HepG2 (cell line): ENCODE measurements at regions not wholly inside any gene's neighbourhood (a gene's known extent, or its start where the extent isn't known, plus 50 kb on each side); places are given as distances from the start of the nearest gene placed in this dataset.

ENCODE experiments used
- ATAC-seq: fragments of 200-7000 bp; cut with Tn5 transposase; 3 replicates; pipeline ENCODE4 v1.9.1; 2020; ENCODE audit warnings: mild to moderate bottlenecking, moderate library complexity
- BruUV-seq: library from RNA; stranded (reverse); fragments of 400-500 nt; replicated peaks from 2 replicates; lab custom pipeline; 2021; lab: Mats Ljungman, UMichigan
- CTCF ChIA-PET: fragments of 300-600 bp; formaldehyde crosslinking; extraction: SDS; loops from one replicate; lab custom pipeline; 2021; ENCODE audit warnings: low total read pairs, inconsistent platforms, low intra/inter-chr PET ratio; lab: Yijun Ruan, JAX
- POLR2A ChIA-PET: fragments of 350-600 bp; sonication (Branson Sonifier 250); formaldehyde crosslinking; loops from one replicate; lab custom pipeline; 2020; ENCODE audit warnings: antibody characterized with exemption, inconsistent platforms; lab: Yijun Ruan, JAX
- DNase-seq: peaks from one replicate; pipeline ENCODE4 v3.0.0-alpha.2; 2015; ENCODE audit warnings: low spot score
- FAIRE-seq: peaks from 3 replicates; lab custom pipeline; 2011; peaks lifted over from hg19 to GRCh38; lab: Jason Lieb, UNC
- H2AFZ ChIP-seq: one replicate; pipeline ENCODE4 v1.6.1; 2011; ENCODE audit warnings: low read length, inconsistent platforms
- H3K27ac ChIP-seq: fragments of 300-600 bp; 3 replicates; pipeline ENCODE4 v1.8.0; 2011; ENCODE audit warnings: mixed run types, mild to moderate bottlenecking, mixed read lengths, low read length, inconsistent platforms; ENCODE audit not compliant: insufficient read depth; ENCODE audit errors: extremely low read length
- H3K27me3 ChIP-seq, 2 experiments: fragments of 200-600 bp in 1 of 2; 2 replicates in 1 of 2; 3 replicates in 1 of 2; pipeline versions ENCODE4 v1.6.0 to v1.8.0; 2011; ENCODE audit warnings: low read length in 2 of 2, mild to moderate bottlenecking in 2 of 2, moderate library complexity in 2 of 2, inconsistent platforms in 1 of 2; ENCODE audit not compliant: insufficient read depth in 2 of 2, control insufficient read depth in 1 of 2
- H3K36me3 ChIP-seq, 2 experiments: fragments of 200-600 bp in 1 of 2; replicated peaks in 1 of 2; 2 replicates in 1 of 2; 3 replicates in 1 of 2; pipeline versions ENCODE4 v1.5.1 to v1.8.0; 2011; ENCODE audit warnings: low read length in 2 of 2, inconsistent platforms in 1 of 2; ENCODE audit not compliant: insufficient read depth in 2 of 2, control insufficient read depth in 1 of 2
- H3K4me1 ChIP-seq: 2 replicates; pipeline ENCODE4 v1.5.1; 2012; ENCODE audit warnings: low read length, inconsistent platforms; ENCODE audit not compliant: insufficient read depth
- H3K4me2 ChIP-seq: 2 replicates; pipeline ENCODE4 v1.6.0; 2011; ENCODE audit warnings: low read depth, low read length, inconsistent platforms
- H3K4me3 ChIP-seq, 3 experiments: fragments of 200-600 bp in 1 of 3; sonication (generic), shearing (Covaris generic) in 1 of 3; replicated peaks in 1 of 3; 2 replicates each; pipeline ENCODE4 v1.5.1; 2011 to 2016; ENCODE audit warnings: low read length in 3 of 3, inconsistent platforms in 2 of 3, low read depth in 2 of 3, mild to moderate bottlenecking in 2 of 3, control low read depth in 1 of 3, mixed read lengths in 1 of 3; ENCODE audit not compliant: insufficient read depth in 1 of 3
- H3K79me2 ChIP-seq: one replicate; pipeline ENCODE4 v1.6.1; 2011; ENCODE audit warnings: low read length, inconsistent platforms; ENCODE audit not compliant: insufficient read depth
- H3K9ac ChIP-seq: 2 replicates; pipeline ENCODE4 v1.6.0; 2011; ENCODE audit warnings: mild to moderate bottlenecking, low read depth, low read length, inconsistent platforms; ENCODE audit not compliant: insufficient read depth
- H3K9me3 ChIP-seq: 2 replicates; pipeline ENCODE4 v1.5.1; 2012; ENCODE audit warnings: mild to moderate bottlenecking, low read length
- H4K20me1 ChIP-seq: 2 replicates; pipeline ENCODE4 v1.6.0; 2011; ENCODE audit warnings: inconsistent platforms, mild to moderate bottlenecking, low read length, moderate library complexity; ENCODE audit not compliant: insufficient read depth
- ADNP ChIP-seq: sonication (generic); formaldehyde crosslinking; IDR thresholded peaks from 2 replicates; pipeline ENCODE4 v1.4.0; 2020; ENCODE audit warnings: missing genetic modification reagents
- ATF4 ChIP-seq, 2 experiments: fragments of 450-650 bp in 1 of 2; sonication (generic) in 1 of 2; formaldehyde crosslinking; IDR thresholded peaks; 2 replicates each; pipeline versions ENCODE4 v1.5.0 to v1.8.0; 2020 to 2022; ENCODE audit warnings: mild to moderate bottlenecking in 1 of 2, missing genetic modification reagents in 1 of 2
- CEBPB ChIP-seq: IDR thresholded peaks from 2 replicates; pipeline ENCODE4 v1.6.1; 2011; ENCODE audit warnings: low read depth, low read length, improper control_type of control experiment, borderline replicate concordance
- MEIS2 ChIP-seq: sonication (generic); formaldehyde crosslinking; IDR thresholded peaks from 2 replicates; pipeline ENCODE4 v1.9.0; 2021; ENCODE audit warnings: mild to moderate bottlenecking, missing genetic modification reagents
- MIER3 ChIP-seq: IDR thresholded peaks from 2 replicates; pipeline ENCODE4 v1.6.1; 2016; ENCODE audit warnings: missing compliant biosample characterization, borderline replicate concordance
- RNF2 ChIP-seq: fragments of 450-650 bp; conservative IDR thresholded peaks from 2 replicates; pipeline ENCODE4 v1.6.1; 2016; ENCODE audit warnings: low read depth
- SIX4 ChIP-seq: sonication (generic); formaldehyde crosslinking; IDR thresholded peaks from 2 replicates; pipeline ENCODE4 v1.4.0; 2020; ENCODE audit warnings: missing genetic modification reagents
- SSRP1 ChIP-seq: IDR thresholded peaks from 2 replicates; pipeline ENCODE4 v1.6.1; 2016; ENCODE audit warnings: control low read depth
- THRA ChIP-seq: sonication (generic); formaldehyde crosslinking; IDR thresholded peaks from 2 replicates; pipeline ENCODE4 v1.4.0; 2020; ENCODE audit warnings: missing genetic modification reagents, borderline replicate concordance
- YY1 ChIP-seq: IDR thresholded peaks from 2 replicates; pipeline ENCODE4 v1.6.1; 2011; ENCODE audit warnings: low read length, low read depth, moderate library complexity, mild to moderate bottlenecking; ENCODE audit not compliant: insufficient read depth, insufficient replicate concordance
- ZNF281 ChIP-seq: sonication (generic); formaldehyde crosslinking; IDR thresholded peaks from 2 replicates; pipeline ENCODE4 v1.4.0; 2020; ENCODE audit warnings: missing genetic modification reagents, borderline replicate concordance
- ZNF83 ChIP-seq: sonication (generic); formaldehyde crosslinking; IDR thresholded peaks from 2 replicates; pipeline ENCODE4 v1.4.0; 2020; ENCODE audit warnings: missing genetic modification reagents, mild to moderate bottlenecking, borderline replicate concordance
- WGBS: methylation state at CpG from one replicate; pipeline ENCODE4 v1.1.6; 2017; ENCODE audit warnings: low lambda C conversion rate; 5-methylcytosine and 5-hydroxymethylcytosine counted together
- in situ Hi-C: cut with HindIII; loops from 2 replicates; pipeline ENCODE4 v1.10.0; 2017; ENCODE audit warnings: low pct_unique_long_range_greater_than_20kb; ENCODE audit not compliant: extremely low pct_ligation_motif_present
- intact Hi-C: fragments of 100-400 bp; cut with micrococcal nuclease; formaldehyde crosslinking; loops from one replicate; pipeline ENCODE4 v1.10.0; 2022; ENCODE audit not compliant: unreplicated experiment
- TF ChIP-seq, protein P1 (sequence below): sonication (generic); formaldehyde crosslinking; IDR thresholded peaks from 2 replicates; pipeline ENCODE4 v1.4.0; 2020; ENCODE audit warnings: missing genetic modification reagents; ENCODE audit errors: not compliant biosample characterization
- TF ChIP-seq, protein P2 (sequence below): sonication (generic); formaldehyde crosslinking; IDR thresholded peaks from 2 replicates; pipeline ENCODE4 v1.5.0; 2020; ENCODE audit warnings: mild to moderate bottlenecking, missing genetic modification reagents, moderate library complexity
- TF ChIP-seq, protein P3 (sequence below): IDR thresholded peaks from 2 replicates; pipeline ENCODE4 v1.6.1; 2018; ENCODE audit warnings: missing genetic modification reagents, mild to moderate bottlenecking, missing compliant biosample characterization

- TF ChIP-seq YY1 (no peak), MEIS2 (CRISPR knock-in tag) (no peak), THRA (CRISPR knock-in tag) (no peak), SIX4 (no peak), ATF4 (CRISPR knock-in tag; IDR thresholded peaks at IDR 0.05) (no peak), MIER3 (CRISPR knock-in tag) (no peak)
- TF ChIP-seq, protein P1, sequence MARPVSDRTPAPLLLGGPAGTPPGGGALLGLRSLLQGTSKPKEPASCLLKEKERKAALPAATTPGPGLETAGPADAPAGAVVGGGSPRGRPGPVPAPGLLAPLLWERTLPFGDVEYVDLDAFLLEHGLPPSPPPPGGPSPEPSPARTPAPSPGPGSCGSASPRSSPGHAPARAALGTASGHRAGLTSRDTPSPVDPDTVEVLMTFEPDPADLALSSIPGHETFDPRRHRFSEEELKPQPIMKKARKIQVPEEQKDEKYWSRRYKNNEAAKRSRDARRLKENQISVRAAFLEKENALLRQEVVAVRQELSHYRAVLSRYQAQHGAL (CRISPR knock-in tag): no peak
Measured at GRCh38 chr13:50449465-50449864, 394.0 kb downstream of the DLEU7 start (continued).

DNA sequence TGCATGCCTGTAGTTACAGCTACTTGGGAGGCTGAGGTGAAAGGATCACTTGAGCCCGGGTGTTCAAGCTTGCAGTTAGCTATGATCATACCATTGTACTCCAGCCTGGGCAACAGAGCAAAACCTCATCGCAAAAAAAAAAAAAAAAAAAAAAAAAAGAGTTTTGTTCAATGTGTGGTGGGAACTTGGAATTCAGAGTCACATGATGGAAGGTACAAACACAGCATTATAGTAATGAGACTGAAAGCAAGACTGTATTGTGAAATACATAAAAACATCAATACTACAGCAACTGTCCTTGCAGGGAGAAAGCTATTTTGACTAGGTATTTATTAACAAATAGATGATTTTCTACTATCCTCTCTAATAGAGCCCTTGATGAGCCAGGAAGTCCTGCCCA is 393.2 kb downstream of the DLEU7 start:
- Histone ChIP-seq H3K4me1 (no peaks in the 10 kb centered on the region), H3K79me2 (no peaks in the 10 kb centered on the region), H3K9me3 (no peaks in the 10 kb centered on the region), H3K27ac (no peak overlapping the region), H3K9ac (no peak overlapping the region), H4K20me1 (no peaks in the 10 kb centered on the region), H3K4me2 (no peak overlapping the region), H3K27me3 (no peaks in the 10 kb centered on the region), H3K4me3 (no peak overlapping the region), H2AFZ (no peak overlapping the region), H3K36me3 (peaks cover under 1 to 3% of the 10 kb centered on the region in 2 experiments; a peak in 2 of 5 replicates)
- intact Hi-C loops (no loop called here), in situ Hi-C loops (no loop called here)
- no TSS peak for BruUV-seq
- DNase-seq: peak; percentile 36
- no peak for FAIRE-seq
- WGBS: 41% methylated on average over 2 of the region's 2 CpGs
- peak; percentile 48; the same call in 2 of the 3 replicates for ATAC-seq
- CTCF ChIA-PET: no interaction called here
- POLR2A ChIA-PET: no interaction called here
- TF ChIP-seq CEBPB (peak; percentile 75), ZNF83 (no peak), RNF2 (no peak), ADNP (no peak), ZNF281 (no peak), SSRP1 (CRISPR knock-in tag) (no peak)
- TF ChIP-seq, protein P2, sequence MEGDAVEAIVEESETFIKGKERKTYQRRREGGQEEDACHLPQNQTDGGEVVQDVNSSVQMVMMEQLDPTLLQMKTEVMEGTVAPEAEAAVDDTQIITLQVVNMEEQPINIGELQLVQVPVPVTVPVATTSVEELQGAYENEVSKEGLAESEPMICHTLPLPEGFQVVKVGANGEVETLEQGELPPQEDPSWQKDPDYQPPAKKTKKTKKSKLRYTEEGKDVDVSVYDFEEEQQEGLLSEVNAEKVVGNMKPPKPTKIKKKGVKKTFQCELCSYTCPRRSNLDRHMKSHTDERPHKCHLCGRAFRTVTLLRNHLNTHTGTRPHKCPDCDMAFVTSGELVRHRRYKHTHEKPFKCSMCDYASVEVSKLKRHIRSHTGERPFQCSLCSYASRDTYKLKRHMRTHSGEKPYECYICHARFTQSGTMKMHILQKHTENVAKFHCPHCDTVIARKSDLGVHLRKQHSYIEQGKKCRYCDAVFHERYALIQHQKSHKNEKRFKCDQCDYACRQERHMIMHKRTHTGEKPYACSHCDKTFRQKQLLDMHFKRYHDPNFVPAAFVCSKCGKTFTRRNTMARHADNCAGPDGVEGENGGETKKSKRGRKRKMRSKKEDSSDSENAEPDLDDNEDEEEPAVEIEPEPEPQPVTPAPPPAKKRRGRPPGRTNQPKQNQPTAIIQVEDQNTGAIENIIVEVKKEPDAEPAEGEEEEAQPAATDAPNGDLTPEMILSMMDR: no peak
- TF ChIP-seq, protein P3, sequence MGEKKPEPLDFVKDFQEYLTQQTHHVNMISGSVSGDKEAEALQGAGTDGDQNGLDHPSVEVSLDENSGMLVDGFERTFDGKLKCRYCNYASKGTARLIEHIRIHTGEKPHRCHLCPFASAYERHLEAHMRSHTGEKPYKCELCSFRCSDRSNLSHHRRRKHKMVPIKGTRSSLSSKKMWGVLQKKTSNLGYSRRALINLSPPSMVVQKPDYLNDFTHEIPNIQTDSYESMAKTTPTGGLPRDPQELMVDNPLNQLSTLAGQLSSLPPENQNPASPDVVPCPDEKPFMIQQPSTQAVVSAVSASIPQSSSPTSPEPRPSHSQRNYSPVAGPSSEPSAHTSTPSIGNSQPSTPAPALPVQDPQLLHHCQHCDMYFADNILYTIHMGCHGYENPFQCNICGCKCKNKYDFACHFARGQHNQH (CRISPR knock-in tag): no peak
